ENCODE measurements at regions not wholly inside any gene's neighbourhood (a gene's known extent, or its start where the extent isn't known, plus 50 kb on each side); places are given as distances from the start of the nearest gene placed in this dataset.

DNA sequence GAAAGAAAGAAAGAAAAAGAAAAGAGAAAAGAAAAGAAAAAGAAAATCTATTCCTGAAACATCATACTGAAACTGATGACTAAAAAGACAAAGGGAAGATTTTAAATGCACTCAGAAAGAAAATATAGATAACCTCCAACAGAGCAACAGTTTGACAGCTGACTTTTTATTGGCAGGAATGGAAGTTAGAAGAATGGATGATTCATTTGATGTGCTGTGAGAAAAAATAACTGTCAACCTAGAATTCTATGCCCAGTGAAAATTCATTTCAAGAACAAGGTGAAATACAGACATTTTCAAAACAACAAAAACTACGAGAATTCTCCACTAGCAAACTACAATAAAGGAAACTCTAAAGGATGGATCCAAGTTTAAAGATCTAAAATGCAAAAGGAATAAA is 50.5 kb upstream of the HSPA12A start:
- in situ Hi-C loops (cut with HindIII; ENCODE audit: low pct_unique_long_range_greater_than_20kb, low sequenced_read_pairs) = no loop called here
- TF ChIP-seq JUND (IDR thresholded peaks at IDR 0.05; ENCODE audit: low read depth) = no peak
- no peak for DNase-seq (ENCODE audit: low read depth in 1 of 2, low spot score in 1 of 2)

DNA sequence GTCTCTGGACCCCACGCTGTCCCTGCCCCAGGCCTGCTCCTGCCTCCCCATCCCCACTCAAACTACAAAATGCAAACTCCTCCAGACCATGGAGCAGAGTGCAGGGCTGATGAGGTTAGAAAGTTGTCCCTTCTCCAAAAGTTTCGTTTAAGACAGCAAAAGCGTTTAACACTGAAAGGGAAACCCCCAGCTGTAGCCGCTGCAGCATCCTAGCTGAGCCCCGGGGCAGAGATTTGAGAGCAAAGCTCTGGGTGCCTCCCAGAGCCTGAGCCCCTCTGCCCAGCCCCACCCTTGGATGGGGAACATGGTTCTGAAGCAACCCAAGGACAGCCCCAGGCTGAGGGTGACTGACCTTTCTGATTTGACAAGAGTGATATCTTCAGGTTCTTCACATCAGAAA is 52.8 kb upstream of the ENO4 start:
- no peak for DNase-seq (ENCODE audit: low read depth in 1 of 2, low spot score in 1 of 2)
- in situ Hi-C loops (cut with HindIII; ENCODE audit: low pct_unique_long_range_greater_than_20kb, low sequenced_read_pairs) = no loop called here
- TF ChIP-seq JUND (IDR thresholded peaks at IDR 0.05; ENCODE audit: low read depth) = no peak

DNA sequence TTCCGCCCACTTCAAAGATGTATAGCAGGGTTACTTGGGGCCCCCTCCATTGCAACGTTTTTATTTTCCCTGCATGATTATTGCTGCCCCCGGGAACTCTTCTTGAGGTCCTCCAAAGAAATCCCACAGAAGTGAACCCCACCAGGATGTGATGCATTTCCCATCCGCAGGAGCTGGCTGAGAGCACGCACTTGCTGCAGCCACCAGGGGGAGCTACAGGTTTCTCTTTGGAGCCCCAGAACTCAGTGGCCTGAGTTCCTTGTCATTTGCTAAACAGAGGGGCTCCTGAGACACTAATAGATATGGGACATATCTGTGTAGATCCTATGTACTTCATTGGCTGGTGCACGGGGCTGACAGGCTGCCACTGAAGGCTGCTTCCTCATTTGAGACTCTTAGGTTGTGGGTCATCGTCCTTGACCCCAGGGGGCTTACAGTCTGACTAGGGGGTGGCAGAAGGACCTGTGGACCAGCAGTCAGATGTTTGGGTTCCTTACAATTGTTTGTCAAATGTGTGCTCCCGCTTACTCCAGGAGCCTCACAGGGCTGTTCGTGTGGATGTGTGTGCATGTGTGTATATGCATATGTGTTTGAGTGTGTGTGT is 52.3 kb upstream of the ENO4 start:
- peak; percentile 37 to 70 for DNase-seq (ENCODE audit: low read depth in 1 of 2, low spot score in 1 of 2)
- in situ Hi-C loops (cut with HindIII; ENCODE audit: low pct_unique_long_range_greater_than_20kb, low sequenced_read_pairs) = no loop called here
- no peak for TF ChIP-seq JUND (IDR thresholded peaks at IDR 0.05; ENCODE audit: low read depth)

DNA sequence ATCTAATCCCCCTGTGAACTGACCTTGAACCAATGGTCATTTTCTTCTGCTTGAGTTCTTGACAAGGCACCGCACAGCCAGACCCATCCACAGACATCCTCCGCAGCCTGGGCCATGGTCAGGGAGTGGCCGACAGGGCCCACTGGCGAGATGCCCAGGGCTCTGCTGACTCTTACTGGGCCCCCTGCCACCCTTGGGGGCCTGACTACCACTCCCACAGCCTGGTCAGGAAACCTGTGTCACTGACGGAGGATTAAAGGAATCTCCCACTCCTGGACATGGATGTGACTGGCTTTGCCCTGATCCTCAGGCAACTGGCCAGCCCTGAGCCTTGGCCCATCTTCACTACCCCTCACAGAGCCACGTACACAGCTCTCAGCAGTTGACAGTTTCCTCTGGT is 50.4 kb upstream of the ENO4 start:
- no peak for TF ChIP-seq JUND (IDR thresholded peaks at IDR 0.05; ENCODE audit: low read depth)
- in situ Hi-C loops (cut with HindIII; ENCODE audit: low pct_unique_long_range_greater_than_20kb, low sequenced_read_pairs) = no loop called here
- DNase-seq (ENCODE audit: low read depth in 1 of 2, low spot score in 1 of 2) = no peak
